LNCaP clone FGC (cell line): ENCODE measurements at regions not wholly inside any gene's neighbourhood (a gene's known extent, or its start where the extent isn't known, plus 50 kb on each side); places are given as distances from the start of the nearest gene placed in this dataset.
A peak's percentile ranks its signal among the peaks of the same experiment; 100 is the strongest.

Source experiments
- DNase-seq: peaks from one replicate; pipeline ENCODE4 v3.0.0-alpha.2; 2011; ENCODE audit warnings: low read depth
- H3K4me3 ChIP-seq: 2 replicates; pipeline ENCODE4 v1.5.1; 2011; ENCODE audit warnings: mild to moderate bottlenecking, low read depth, low read length, control low read depth
- TF ChIP-seq, protein P1 (sequence below): IDR thresholded peaks from 2 replicates; pipeline ENCODE4 v1.5.1; 2012; ENCODE audit warnings: mild to moderate bottlenecking; ENCODE audit not compliant: control insufficient read depth, insufficient read depth; ENCODE audit errors: extremely low read depth

- DNase-seq: no peak
- no peak overlapping the region for H3K4me3 ChIP-seq
- TF ChIP-seq, protein P1, sequence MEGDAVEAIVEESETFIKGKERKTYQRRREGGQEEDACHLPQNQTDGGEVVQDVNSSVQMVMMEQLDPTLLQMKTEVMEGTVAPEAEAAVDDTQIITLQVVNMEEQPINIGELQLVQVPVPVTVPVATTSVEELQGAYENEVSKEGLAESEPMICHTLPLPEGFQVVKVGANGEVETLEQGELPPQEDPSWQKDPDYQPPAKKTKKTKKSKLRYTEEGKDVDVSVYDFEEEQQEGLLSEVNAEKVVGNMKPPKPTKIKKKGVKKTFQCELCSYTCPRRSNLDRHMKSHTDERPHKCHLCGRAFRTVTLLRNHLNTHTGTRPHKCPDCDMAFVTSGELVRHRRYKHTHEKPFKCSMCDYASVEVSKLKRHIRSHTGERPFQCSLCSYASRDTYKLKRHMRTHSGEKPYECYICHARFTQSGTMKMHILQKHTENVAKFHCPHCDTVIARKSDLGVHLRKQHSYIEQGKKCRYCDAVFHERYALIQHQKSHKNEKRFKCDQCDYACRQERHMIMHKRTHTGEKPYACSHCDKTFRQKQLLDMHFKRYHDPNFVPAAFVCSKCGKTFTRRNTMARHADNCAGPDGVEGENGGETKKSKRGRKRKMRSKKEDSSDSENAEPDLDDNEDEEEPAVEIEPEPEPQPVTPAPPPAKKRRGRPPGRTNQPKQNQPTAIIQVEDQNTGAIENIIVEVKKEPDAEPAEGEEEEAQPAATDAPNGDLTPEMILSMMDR: no peak
Measured at GRCh38 chr7:27405780-27406179, 163.2 kb downstream of the EVX1 start.

- no peak for DNase-seq
- TF ChIP-seq, protein P1: no peak
- H3K4me3 ChIP-seq: no peak overlapping the region
Measured at GRCh38 chr7:27409311-27409710, 166.7 kb downstream of the EVX1 start.

DNA sequence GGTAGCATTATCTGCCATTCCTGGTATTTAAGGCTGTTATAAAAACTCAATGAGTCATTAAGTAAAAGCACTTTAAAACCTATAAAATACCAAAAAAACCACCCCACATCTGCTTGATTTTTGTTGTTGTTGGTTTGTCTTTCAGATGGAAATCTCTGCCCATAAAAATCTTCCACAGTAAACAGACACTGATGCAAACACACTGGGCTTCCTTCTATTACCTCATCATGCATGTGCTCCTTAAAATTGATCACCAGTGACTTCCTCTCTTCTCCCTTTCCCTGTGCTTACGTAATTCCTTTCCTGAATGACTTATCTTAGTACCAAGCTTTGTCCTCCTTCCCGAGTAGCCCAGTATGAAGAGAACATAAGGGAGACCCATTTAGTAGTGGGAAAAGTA is 167.2 kb downstream of the EVX1 start:
- peak; percentile 26 for DNase-seq
- H3K4me3 ChIP-seq: no peak overlapping the region
- TF ChIP-seq, protein P1: no peak

DNA sequence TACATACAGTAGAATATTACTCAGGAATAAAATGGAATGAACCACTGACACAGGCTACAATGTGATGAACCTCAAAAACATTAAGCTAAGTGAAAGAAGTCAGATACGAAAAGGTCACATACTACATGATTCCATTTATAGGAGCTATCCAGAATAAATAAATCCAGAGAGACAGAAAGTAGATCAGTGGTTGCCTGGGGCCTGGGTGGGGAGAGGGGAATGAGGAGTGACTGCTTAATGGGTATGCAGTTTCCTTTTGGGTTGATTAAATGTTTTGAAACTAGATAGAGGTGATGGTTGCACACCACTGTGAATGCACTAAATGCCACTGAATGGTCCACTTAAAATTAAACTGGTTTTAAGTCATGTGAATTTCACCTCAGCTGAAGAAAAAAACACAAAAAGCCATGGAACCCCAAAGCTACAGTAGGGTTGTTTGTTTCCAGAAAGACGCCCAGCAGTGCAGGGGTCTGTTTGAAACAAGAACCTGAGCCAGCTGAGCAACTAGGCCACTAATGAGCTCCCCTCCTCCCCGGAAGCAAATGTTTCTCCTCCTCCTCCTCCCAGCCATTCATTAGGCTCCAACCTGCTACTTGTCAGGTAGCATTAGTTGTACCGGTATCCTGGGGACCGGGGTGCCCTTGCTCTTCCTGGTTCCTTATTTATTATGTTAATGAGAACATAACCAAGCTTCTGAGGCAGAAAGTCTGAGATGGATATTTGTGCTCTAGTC is 168.4 kb downstream of the EVX1 start:
- TF ChIP-seq, protein P1: no peak
- DNase-seq: no peak
- no peak overlapping the region for H3K4me3 ChIP-seq

GRCh38 chr7:27412164-27412563 is 169.6 kb downstream of the EVX1 start:
- no peak for DNase-seq
- H3K4me3 ChIP-seq: no peak overlapping the region
- TF ChIP-seq, protein P1: no peak

DNA sequence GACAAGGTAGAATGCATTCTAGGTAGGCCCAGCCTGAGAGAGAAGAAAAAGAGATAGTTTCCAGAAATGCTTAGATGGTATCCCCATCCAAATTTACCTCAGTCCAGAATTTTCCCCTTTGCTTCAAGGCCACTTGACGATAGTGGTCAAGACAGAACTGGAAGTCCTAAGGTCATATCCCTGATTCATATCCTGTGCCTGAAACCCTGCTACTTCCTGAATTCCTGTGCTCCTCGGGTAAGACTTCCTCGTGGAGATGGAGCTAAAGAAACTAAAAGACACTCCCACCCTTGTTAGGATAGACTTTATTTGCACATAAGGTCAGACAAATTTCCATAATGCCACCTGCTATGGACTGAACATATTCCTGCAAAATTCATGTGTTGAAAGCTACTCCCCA is 175.9 kb downstream of the EVX1 start:
- DNase-seq: no peak

More for the DNA sequence above, 175.9 kb downstream of the EVX1 start:
- H3K4me3 ChIP-seq: no peak overlapping the region
- TF ChIP-seq, protein P1: no peak
